ENCODE measurements at regions not wholly inside any gene's neighbourhood (a gene's known extent, or its start where the extent isn't known, plus 50 kb on each side); places are given as distances from the start of the nearest gene placed in this dataset.

- Histone ChIP-seq H4K20me1 (ENCODE audit: insufficient read depth, low read length) (no peaks in the 10 kb centered on the region), H3K27ac (ENCODE audit: insufficient read depth, low read length) (no peak overlapping the region), H3K27me3 (ENCODE audit: control insufficient read depth, insufficient read depth, low read length) (no peaks in the 10 kb centered on the region), H2BK15ac (ENCODE audit: low read depth, low read length) (no peak overlapping the region), H3K18ac (ENCODE audit: low read depth, low read length) (no peak overlapping the region), H2BK20ac (ENCODE audit: low read depth, low read length) (no peak overlapping the region), H3K14ac (replicated peaks; ENCODE audit: low read depth, low read length) (no peak overlapping the region), H3K56ac (ENCODE audit: extremely low read depth, insufficient read depth, low read length) (no peak overlapping the region), H3K79me1 (ENCODE audit: low read depth in 1 of 2, low read length in 2 of 2) (no peaks in the 10 kb centered on the region), H3K9ac (ENCODE audit: low read depth, low read length) (no peak overlapping the region), H3K36me3 (ENCODE audit: control insufficient read depth, insufficient read depth, low read length) (no peaks in the 10 kb centered on the region), H3K4me2 (ENCODE audit: low read depth, low read length) (no peak overlapping the region), H3K4ac (ENCODE audit: low read depth, low read length) (no peak overlapping the region), H3K23ac (ENCODE audit: low read depth, low read length) (no peak overlapping the region), H2AFZ (replicated peaks; ENCODE audit: low read length, poor library complexity) (no peak overlapping the region), H2BK120ac (ENCODE audit: low read depth, low read length) (no peak overlapping the region), H3K9me3 (ENCODE audit: control insufficient read depth, insufficient read depth, low read length) (no peaks in the 10 kb centered on the region), H3K4me3 (ENCODE audit: insufficient read depth, low read depth, low read length) (no peak overlapping the region), H2BK5ac (ENCODE audit: low read depth, low read length, poor library complexity, severe bottlenecking) (no peak overlapping the region), H4K8ac (ENCODE audit: low read depth in 2 of 2, low read length in 2 of 2) (no peak overlapping the region), H4K5ac (ENCODE audit: low read depth, low read length) (no peak overlapping the region), H3K4me1 (ENCODE audit: control insufficient read depth, insufficient read depth, low read length) (no peaks in the 10 kb centered on the region), H3K9me1 (ENCODE audit: insufficient read depth, low read length) (no peaks in the 10 kb centered on the region), H2AK9ac (replicated peaks; ENCODE audit: low read depth, low read length, poor library complexity) (no peak overlapping the region), H4K91ac (ENCODE audit: insufficient read depth, low read depth, low read length) (no peak overlapping the region), H2AK5ac (ENCODE audit: low read depth, low read length) (no peak overlapping the region)
- TF ChIP-seq CEBPB (IDR thresholded peaks at IDR 0.05; ENCODE audit: low read depth, low read length): no peak
- TF ChIP-seq MAZ (IDR thresholded peaks at IDR 0.05; ENCODE audit: borderline replicate concordance, low read depth, low read length): no peak
- TF ChIP-seq ELK1 (IDR thresholded peaks at IDR 0.05; ENCODE audit: borderline replicate concordance, low read depth, low read length): no peak
- TF ChIP-seq, protein P1, sequence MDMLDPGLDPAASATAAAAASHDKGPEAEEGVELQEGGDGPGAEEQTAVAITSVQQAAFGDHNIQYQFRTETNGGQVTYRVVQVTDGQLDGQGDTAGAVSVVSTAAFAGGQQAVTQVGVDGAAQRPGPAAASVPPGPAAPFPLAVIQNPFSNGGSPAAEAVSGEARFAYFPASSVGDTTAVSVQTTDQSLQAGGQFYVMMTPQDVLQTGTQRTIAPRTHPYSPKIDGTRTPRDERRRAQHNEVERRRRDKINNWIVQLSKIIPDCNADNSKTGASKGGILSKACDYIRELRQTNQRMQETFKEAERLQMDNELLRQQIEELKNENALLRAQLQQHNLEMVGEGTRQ (IDR thresholded peaks at IDR 0.05; ENCODE audit: low read depth, low read length): no peak
- TF ChIP-seq RCOR1 (IDR thresholded peaks at IDR 0.05; ENCODE audit: insufficient replicate concordance, low read length): no peak
- no peak for TF ChIP-seq POLR2A (IDR thresholded peaks at IDR 0.05; ENCODE audit: low read depth, low read length)
- no peak for TF ChIP-seq BHLHE40 (IDR thresholded peaks at IDR 0.05; ENCODE audit: low read depth, low read length)
- TF ChIP-seq RFX5 (IDR thresholded peaks at IDR 0.05; ENCODE audit: low read depth, low read length): no peak
- TF ChIP-seq RAD21 (IDR thresholded peaks at IDR 0.05; ENCODE audit: low read length): no peak
- no peak for TF ChIP-seq MAFK (IDR thresholded peaks at IDR 0.05; ENCODE audit: low read depth, low read length)
- no peak for TF ChIP-seq CHD1 (IDR thresholded peaks at IDR 0.05; ENCODE audit: low read depth, low read length)
- no peak for TF ChIP-seq FOS (IDR thresholded peaks at IDR 0.05; ENCODE audit: low read depth, low read length)
- no peak for TF ChIP-seq MXI1 (IDR thresholded peaks at IDR 0.05; ENCODE audit: borderline replicate concordance, low read depth, low read length)
- TF ChIP-seq CTCF (conservative IDR thresholded peaks at IDR 0.05; ENCODE audit: low read depth, low read length): no peak
- TF ChIP-seq NFE2L2 (IDR thresholded peaks at IDR 0.05; ENCODE audit: low read depth, low read length): no peak
- no peak for TF ChIP-seq SMC3 (IDR thresholded peaks at IDR 0.05; ENCODE audit: low read depth, low read length)
- dilution Hi-C loops (cut with HindIII; ENCODE audit: low sequenced_read_pairs, unreplicated experiment): no loop called here
- ChIA-PET CTCF (no interaction called here), POLR2A (ENCODE audit: unreplicated experiment) (no interaction called here)
- BruUV-seq (replicated peaks): no TSS peak
- intact Hi-C loops (cut with micrococcal nuclease): no loop called here
- in situ Hi-C loops (cut with MboI; ENCODE audit: low sequenced_read_pairs): no loop called here
- ATAC-seq (ENCODE audit: low read depth) (no peak), DNase-seq (no peak)
- WGBS, 2 experiments (ENCODE audit: extremely low coverage in 2 of 2, insufficient read length in 1 of 2): no CpG with 5 or more reads among the region's 2 CpGs
Measured at GRCh38 chr1:177464686-177465085, 293.9 kb downstream of the BRINP2 start.
